ENCODE measurements at regions not wholly inside any gene's neighbourhood (a gene's known extent, or its start where the extent isn't known, plus 50 kb on each side); places are given as distances from the start of the nearest gene placed in this dataset.

GRCh38 chr19:29290853-29291252 is 77.9 kb upstream of the UQCRFS1 start:
- no peak overlapping the region for H3K4me3 ChIP-seq (replicated peaks; ENCODE audit: low read depth, low read length)
- TF ChIP-seq CTCF (IDR thresholded peaks at IDR 0.05; ENCODE audit: low read length, missing control alignments), result no peak
- DNase-seq (ENCODE audit: low read depth), result no peak

GRCh38 chr19:29292153-29292552 is 79.2 kb upstream of the UQCRFS1 start:
- H3K4me3 ChIP-seq (replicated peaks; ENCODE audit: low read depth, low read length), result no peak overlapping the region
- DNase-seq (ENCODE audit: low read depth), result no peak
- no peak for TF ChIP-seq CTCF (IDR thresholded peaks at IDR 0.05; ENCODE audit: low read length, missing control alignments)

GRCh38 chr19:29292562-29292961 is 79.6 kb upstream of the UQCRFS1 start:
- TF ChIP-seq CTCF (IDR thresholded peaks at IDR 0.05; ENCODE audit: low read length, missing control alignments), result no peak
- no peak for DNase-seq (ENCODE audit: low read depth)
- no peak overlapping the region for H3K4me3 ChIP-seq (replicated peaks; ENCODE audit: low read depth, low read length)

- TF ChIP-seq CTCF (IDR thresholded peaks at IDR 0.05; ENCODE audit: low read length, missing control alignments), result no peak
- no peak overlapping the region for H3K4me3 ChIP-seq (replicated peaks; ENCODE audit: low read depth, low read length)
- no peak for DNase-seq (ENCODE audit: low read depth)
These were observed 80.3 kb upstream of the UQCRFS1 start for GRCh38 chr19:29293292-29293691.

GRCh38 chr19:29293736-29294342 is 80.9 kb upstream of the UQCRFS1 start:
- H3K4me3 ChIP-seq (replicated peaks; ENCODE audit: low read depth, low read length), result no peak overlapping the region
- TF ChIP-seq CTCF (IDR thresholded peaks at IDR 0.05; ENCODE audit: low read length, missing control alignments), result no peak
- DNase-seq (ENCODE audit: low read depth), result no peak

- no peak for DNase-seq (ENCODE audit: low read depth)
- no peak for TF ChIP-seq CTCF (IDR thresholded peaks at IDR 0.05; ENCODE audit: low read length, missing control alignments)
- no peak overlapping the region for H3K4me3 ChIP-seq (replicated peaks; ENCODE audit: low read depth, low read length)
These were observed 81.4 kb upstream of the UQCRFS1 start for GRCh38 chr19:29294343-29294811.

- TF ChIP-seq CTCF (IDR thresholded peaks at IDR 0.05; ENCODE audit: low read length, missing control alignments), result no peak
- no peak for DNase-seq (ENCODE audit: low read depth)
- H3K4me3 ChIP-seq (replicated peaks; ENCODE audit: low read depth, low read length), result no peak overlapping the region
These were observed 82.3 kb upstream of the UQCRFS1 start for GRCh38 chr19:29295285-29295684.

All from fibroblast of pulmonary artery (primary cell).